Caco-2 (cell line): ENCODE measurements at regions not wholly inside any gene's neighbourhood (a gene's known extent, or its start where the extent isn't known, plus 50 kb on each side); places are given as distances from the start of the nearest gene placed in this dataset.

Source experiments
- BruUV-seq: library from RNA; stranded (reverse); fragments of 400-500 nt; replicated peaks from 2 replicates; lab custom pipeline; 2021; lab: Mats Ljungman, UMichigan
- CTCF ChIA-PET: fragments of 300-600 bp; sonication (Branson Sonifier 250); formaldehyde crosslinking; loops from one replicate; lab custom pipeline; 2022; ENCODE audit warnings: antibody characterized with exemption; lab: Charles Lee
- POLR2A ChIA-PET: fragments of 300-600 bp; sonication (Branson Sonifier 250); formaldehyde crosslinking; loops from one replicate; lab custom pipeline; 2022; ENCODE audit warnings: antibody characterized with exemption; lab: Charles Lee
- DNase-seq, 2 experiments: peaks; one replicate each; pipeline versions ENCODE4 v3.0.0 to v3.0.0-alpha.2; 2020 to 2022
- H3K27me3 ChIP-seq: replicated peaks from 2 replicates; pipeline ENCODE4 v1.6.0; 2011; ENCODE audit warnings: low read length; ENCODE audit not compliant: control insufficient read depth, insufficient read depth
- H3K36me3 ChIP-seq: 2 replicates; pipeline ENCODE4 v1.5.1; 2011; ENCODE audit warnings: low read length; ENCODE audit not compliant: control insufficient read depth, insufficient read depth
- H3K4me1 ChIP-seq: fragments of 250-450 bp; sonication (Bioruptor Pico); 2 replicates; pipeline ENCODE4 v1.5.1; 2020; ENCODE audit warnings: mild to moderate bottlenecking
- H3K4me3 ChIP-seq: 2 replicates; pipeline ENCODE4 v1.5.1; 2011; ENCODE audit warnings: low read depth, mild to moderate bottlenecking, control low read depth, low read length
- H3K9me3 ChIP-seq: fragments of 250-450 bp; sonication (Bioruptor Pico); 2 replicates; pipeline ENCODE4 v1.5.1; 2020; ENCODE audit warnings: mild to moderate bottlenecking, moderate library complexity
- H3K27ac Mint-ChIP-seq: one replicate; pipeline ENCODE4 v1.8.0; 2022; ENCODE audit warnings: mixed read lengths; ENCODE audit not compliant: unreplicated experiment
- H3K27me3 Mint-ChIP-seq: one replicate; pipeline ENCODE4 v1.8.0; 2022; ENCODE audit warnings: mixed read lengths; ENCODE audit not compliant: insufficient read depth, unreplicated experiment
- H3K36me3 Mint-ChIP-seq: one replicate; pipeline ENCODE4 v1.8.0; 2022; ENCODE audit warnings: mild to moderate bottlenecking, mixed read lengths; ENCODE audit not compliant: insufficient read depth, unreplicated experiment
- H3K4me1 Mint-ChIP-seq: one replicate; pipeline ENCODE4 v1.8.0; 2022; ENCODE audit warnings: low read depth, mixed read lengths; ENCODE audit not compliant: unreplicated experiment
- H3K4me3 Mint-ChIP-seq: one replicate; pipeline ENCODE4 v1.8.0; 2022; ENCODE audit warnings: mild to moderate bottlenecking, moderate library complexity, mixed read lengths; ENCODE audit not compliant: unreplicated experiment
- H3K9me3 Mint-ChIP-seq: one replicate; pipeline ENCODE4 v1.8.0; 2022; ENCODE audit warnings: mixed read lengths; ENCODE audit not compliant: unreplicated experiment
- CTCF ChIP-seq, 2 experiments: fragments of 200-600 bp in 1 of 2; IDR thresholded peaks; 1 replicate in 1 of 2; 2 replicates in 1 of 2; pipeline versions ENCODE4 v1.5.1 to v1.8.0; 2011 to 2022; ENCODE audit warnings: antibody characterized with exemption in 1 of 2, control low read depth in 1 of 2, inconsistent platforms in 1 of 2, low read depth in 1 of 2, low read length in 1 of 2, mild to moderate bottlenecking in 1 of 2, moderate library complexity in 1 of 2; ENCODE audit not compliant: insufficient read depth in 1 of 2, severe bottlenecking in 1 of 2, unreplicated experiment in 1 of 2
- intact Hi-C: fragments of 100-400 bp; cut with micrococcal nuclease; formaldehyde crosslinking; loops from one replicate; pipeline ENCODE4 v1.10.0; 2022; ENCODE audit not compliant: unreplicated experiment

GRCh38 chr1:8136766-8137165 lies 110.7 kb upstream of the ERRFI1 start:
- H3K36me3 ChIP-seq = no peaks in the 10 kb centered on the region
- no peaks in the 10 kb centered on the region for H3K36me3 Mint-ChIP-seq
- POLR2A ChIA-PET = no interaction called here
- H3K27me3 ChIP-seq = no peaks in the 10 kb centered on the region
- BruUV-seq = no TSS peak
- peaks cover 5% of the 10 kb centered on the region; the same call in 1 of the 2 replicates for H3K4me1 ChIP-seq
- no peaks in the 10 kb centered on the region for H3K9me3 Mint-ChIP-seq
- intact Hi-C loops = no loop called here
- H3K4me3 Mint-ChIP-seq = no peak overlapping the region
- H3K27me3 Mint-ChIP-seq = no peaks in the 10 kb centered on the region
- H3K9me3 ChIP-seq = no peaks in the 10 kb centered on the region
- H3K27ac Mint-ChIP-seq = no peak overlapping the region
- CTCF ChIA-PET = no interaction called here
- DNase-seq = no peak
- H3K4me3 ChIP-seq = no peak overlapping the region
- no peak for TF ChIP-seq CTCF (IDR thresholded peaks at IDR 0.05; ENCODE audit: insufficient read depth in 1 of 2, low read depth in 1 of 2, low read length in 1 of 2, severe bottlenecking in 1 of 2, unreplicated experiment in 1 of 2)
- H3K4me1 Mint-ChIP-seq = no peaks in the 10 kb centered on the region

- no peak for DNase-seq
- Mint-ChIP-seq H3K4me3 (no peak overlapping the region), H3K27ac (no peak overlapping the region), H3K27me3 (no peaks in the 10 kb centered on the region), H3K9me3 (no peaks in the 10 kb centered on the region), H3K36me3 (no peaks in the 10 kb centered on the region), H3K4me1 (no peaks in the 10 kb centered on the region)
- Histone ChIP-seq H3K4me3 (no peak overlapping the region), H3K36me3 (no peaks in the 10 kb centered on the region), H3K4me1 (peaks cover 5% of the 10 kb centered on the region; the same call in 1 of the 2 replicates), H3K9me3 (no peaks in the 10 kb centered on the region), H3K27me3 (no peaks in the 10 kb centered on the region)
- intact Hi-C loops = no loop called here
- POLR2A ChIA-PET = interaction anchor here (0.6 kb wide), 1 partner anchor 115 kb away, joined by 4 read pairs; no protein-coding TSS in a partner anchor
- CTCF ChIA-PET = no interaction called here
- TF ChIP-seq CTCF (IDR thresholded peaks at IDR 0.05; ENCODE audit: insufficient read depth in 1 of 2, low read depth in 1 of 2, low read length in 1 of 2, severe bottlenecking in 1 of 2, unreplicated experiment in 1 of 2) = no peak
- no TSS peak for BruUV-seq
These were observed 109.1 kb upstream of the ERRFI1 start for GRCh38 chr1:8135250-8135649.

GRCh38 chr1:8134546-8135235 lies 108.6 kb upstream of the ERRFI1 start:
- Histone ChIP-seq H3K9me3 (no peaks in the 10 kb centered on the region), H3K36me3 (no peaks in the 10 kb centered on the region), H3K4me1 (peaks cover 5% of the 10 kb centered on the region; the same call in 1 of the 2 replicates), H3K27me3 (no peaks in the 10 kb centered on the region), H3K4me3 (no peak overlapping the region)
- no peaks in the 10 kb centered on the region for H3K27me3 Mint-ChIP-seq
- H3K4me1 Mint-ChIP-seq = no peaks in the 10 kb centered on the region
- no peak for DNase-seq
- intact Hi-C loops = no loop called here
- no peaks in the 10 kb centered on the region for H3K9me3 Mint-ChIP-seq
- TF ChIP-seq CTCF (IDR thresholded peaks at IDR 0.05; ENCODE audit: insufficient read depth in 1 of 2, low read depth in 1 of 2, low read length in 1 of 2, severe bottlenecking in 1 of 2, unreplicated experiment in 1 of 2) = no peak
- H3K4me3 Mint-ChIP-seq = no peak overlapping the region
- CTCF ChIA-PET = no interaction called here
- no TSS peak for BruUV-seq
- POLR2A ChIA-PET = no interaction called here
- no peaks in the 10 kb centered on the region for H3K36me3 Mint-ChIP-seq
- H3K27ac Mint-ChIP-seq = no peak overlapping the region
